ENCODE measurements at regions not wholly inside any gene's neighbourhood (a gene's known extent, or its start where the extent isn't known, plus 50 kb on each side); places are given as distances from the start of the nearest gene placed in this dataset.

DNA sequence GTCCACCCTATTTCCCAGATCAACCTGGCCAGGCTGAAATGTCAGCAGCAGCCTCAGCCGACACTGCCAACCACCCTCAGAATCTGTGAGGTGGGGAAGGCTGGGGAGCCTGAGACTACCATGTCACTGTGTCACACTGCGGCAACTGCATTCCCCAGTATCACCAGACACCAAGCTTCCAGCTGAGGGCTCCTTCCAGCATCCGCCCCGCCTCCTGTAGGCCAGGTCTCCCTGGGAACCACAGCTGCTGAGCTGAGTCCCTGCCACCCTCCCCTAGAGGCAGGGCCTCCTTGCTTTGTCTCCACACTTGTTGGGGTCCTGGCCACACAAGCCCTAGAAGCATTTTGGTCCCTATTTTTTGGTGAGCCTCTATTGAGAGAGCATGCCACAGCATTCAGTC is 115.7 kb downstream of the UNC5CL start:
- TF ChIP-seq, protein P1, sequence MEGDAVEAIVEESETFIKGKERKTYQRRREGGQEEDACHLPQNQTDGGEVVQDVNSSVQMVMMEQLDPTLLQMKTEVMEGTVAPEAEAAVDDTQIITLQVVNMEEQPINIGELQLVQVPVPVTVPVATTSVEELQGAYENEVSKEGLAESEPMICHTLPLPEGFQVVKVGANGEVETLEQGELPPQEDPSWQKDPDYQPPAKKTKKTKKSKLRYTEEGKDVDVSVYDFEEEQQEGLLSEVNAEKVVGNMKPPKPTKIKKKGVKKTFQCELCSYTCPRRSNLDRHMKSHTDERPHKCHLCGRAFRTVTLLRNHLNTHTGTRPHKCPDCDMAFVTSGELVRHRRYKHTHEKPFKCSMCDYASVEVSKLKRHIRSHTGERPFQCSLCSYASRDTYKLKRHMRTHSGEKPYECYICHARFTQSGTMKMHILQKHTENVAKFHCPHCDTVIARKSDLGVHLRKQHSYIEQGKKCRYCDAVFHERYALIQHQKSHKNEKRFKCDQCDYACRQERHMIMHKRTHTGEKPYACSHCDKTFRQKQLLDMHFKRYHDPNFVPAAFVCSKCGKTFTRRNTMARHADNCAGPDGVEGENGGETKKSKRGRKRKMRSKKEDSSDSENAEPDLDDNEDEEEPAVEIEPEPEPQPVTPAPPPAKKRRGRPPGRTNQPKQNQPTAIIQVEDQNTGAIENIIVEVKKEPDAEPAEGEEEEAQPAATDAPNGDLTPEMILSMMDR (IDR thresholded peaks at IDR 0.05), result no peak
- no peak for TF ChIP-seq POLR2A (IDR thresholded peaks at IDR 0.05; ENCODE audit: low read depth)
